ENCODE measurements at regions not wholly inside any gene's neighbourhood (a gene's known extent, or its start where the extent isn't known, plus 50 kb on each side); places are given as distances from the start of the nearest gene placed in this dataset.

GRCh38 chr3:177579419-177579818 is 382.1 kb upstream of the TBL1XR1 start:
- peak; percentile 56 for DNase-seq

- DNase-seq = no peak
Observed at GRCh38 chr3:177580437-177580836, 383.2 kb upstream of the TBL1XR1 start.

GRCh38 chr3:177585271-177585670 is 388.0 kb upstream of the TBL1XR1 start:
- no peak for DNase-seq

- peak; percentile 38 for DNase-seq
Observed at GRCh38 chr3:177589041-177589650, 391.9 kb upstream of the TBL1XR1 start.

GRCh38 chr3:177589911-177590381 is 392.7 kb upstream of the TBL1XR1 start:
- DNase-seq = peak; percentile 96

- DNase-seq = no peak
Observed at GRCh38 chr3:177590826-177591225, 393.5 kb upstream of the TBL1XR1 start.

GRCh38 chr3:177591379-177591778 is 394.1 kb upstream of the TBL1XR1 start:
- peak; percentile 59 for DNase-seq

GRCh38 chr3:177594096-177594495 is 396.8 kb upstream of the TBL1XR1 start:
- DNase-seq = no peak

- DNase-seq = peak; percentile 82
Observed at GRCh38 chr3:177595530-177596188, 398.4 kb upstream of the TBL1XR1 start.

GRCh38 chr3:177596248-177596815 is 399.1 kb upstream of the TBL1XR1 start:
- no peak for DNase-seq

GRCh38 chr3:177596816-177597271 is 399.6 kb upstream of the TBL1XR1 start:
- no peak for DNase-seq

GRCh38 chr3:177597311-177598096 is 400.2 kb upstream of the TBL1XR1 start:
- DNase-seq = peak; percentile 94

GRCh38 chr3:177598097-177598833 is 401.0 kb upstream of the TBL1XR1 start:
- no peak for DNase-seq

GRCh38 chr3:177599326-177599725 is 402.0 kb upstream of the TBL1XR1 start:
- DNase-seq = no peak

- DNase-seq = no peak
Observed at GRCh38 chr3:177599837-177600236, 402.6 kb upstream of the TBL1XR1 start.

- DNase-seq = no peak
Observed at GRCh38 chr3:177600411-177600810, 403.1 kb upstream of the TBL1XR1 start.

- DNase-seq = no peak
Observed at GRCh38 chr3:177601152-177601551, 403.9 kb upstream of the TBL1XR1 start.

GRCh38 chr3:177602601-177603147 is 405.4 kb upstream of the TBL1XR1 start:
- DNase-seq = no peak

- no peak for DNase-seq
Observed at GRCh38 chr3:177603148-177603603, 405.9 kb upstream of the TBL1XR1 start.

- no peak for DNase-seq
Observed at GRCh38 chr3:177604181-177604580, 406.9 kb upstream of the TBL1XR1 start.

- DNase-seq = no peak
Observed at GRCh38 chr3:177606891-177607290, 409.6 kb upstream of the TBL1XR1 start.

- no peak for DNase-seq
Observed at GRCh38 chr3:177607589-177607988, 410.3 kb upstream of the TBL1XR1 start.

Measured in fibroblast of skin of right biceps (primary cell).